IPS-18c (cell line): ENCODE measurements at regions not wholly inside any gene's neighbourhood (a gene's known extent, or its start where the extent isn't known, plus 50 kb on each side); places are given as distances from the start of the nearest gene placed in this dataset.
"Not testable (repeated sequence)": the region's sequence is repeated elsewhere in the genome, so short reads cannot be mapped to it uniquely, and the experiment has no call there.

Experiments used
- H3K4me3 ChIP-seq: 2 replicates; pipeline ENCODE4 v1.7.0; 2013; ENCODE audit warnings: low read depth, mild to moderate bottlenecking, low read length, moderate library complexity; ENCODE audit not compliant: insufficient read depth
- H3K9me3 ChIP-seq: one replicate; pipeline ENCODE4 v1.6.1; 2013; ENCODE audit warnings: mild to moderate bottlenecking, low read length, moderate library complexity; ENCODE audit not compliant: control insufficient read depth, insufficient read depth

- H3K4me3 ChIP-seq, result no peak overlapping the region
Measured at GRCh38 chr12:11446372-11446771, 51.0 kb upstream of the PRB2 start.

GRCh38 chr12:11457996-11458645 lies 62.8 kb upstream of the PRB2 start:
- Histone ChIP-seq H3K4me3 (no peak overlapping the region), H3K9me3 (no peaks in the 10 kb centered on the region)

More at GRCh38 chr12:11446372-11446771, 51.0 kb upstream of the PRB2 start:
- no peaks in the 10 kb centered on the region for H3K9me3 ChIP-seq

DNA sequence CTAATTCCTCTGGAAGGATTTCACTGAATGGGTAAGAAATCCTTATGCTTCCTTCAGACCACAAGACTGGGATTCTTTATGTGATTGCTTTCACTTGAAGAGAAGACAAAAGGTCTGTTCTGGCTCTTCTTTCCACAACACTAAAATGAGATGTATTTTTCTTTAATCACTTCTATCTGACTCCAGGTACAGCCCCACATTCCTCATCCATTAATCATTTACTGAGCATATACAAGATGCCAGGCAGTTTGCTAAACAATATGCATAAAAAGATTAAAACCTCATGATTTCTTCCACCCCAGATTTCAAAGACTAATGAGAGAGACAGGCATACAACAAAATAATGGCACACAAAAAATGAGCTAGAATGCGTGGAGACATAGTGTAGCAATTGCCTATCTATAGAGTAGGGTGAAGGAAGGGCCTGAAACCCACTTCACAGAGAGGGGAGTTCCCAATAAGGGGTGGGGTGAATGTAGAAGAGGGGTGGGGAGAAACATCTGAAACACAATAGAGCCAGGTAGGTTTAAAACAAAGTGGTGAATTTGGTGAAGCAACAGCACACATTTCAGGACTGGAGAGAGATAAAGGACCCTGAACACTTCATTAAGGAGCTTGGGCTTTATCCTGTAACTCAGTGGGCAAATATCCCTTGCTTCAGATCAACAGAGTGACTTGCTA lies 65.1 kb upstream of the PRB2 start:
- Histone ChIP-seq H3K9me3 (no peaks in the 10 kb centered on the region), H3K4me3 (no peak overlapping the region)

GRCh38 chr12:11461433-11461832 lies 66.1 kb upstream of the PRB2 start:
- Histone ChIP-seq H3K9me3 (no peaks in the 10 kb centered on the region), H3K4me3 (no peak overlapping the region)

- Histone ChIP-seq H3K9me3 (no peaks in the 10 kb centered on the region), H3K4me3 (no peak overlapping the region)
Measured at GRCh38 chr12:11477110-11477509, 81.7 kb upstream of the PRB2 start.

DNA sequence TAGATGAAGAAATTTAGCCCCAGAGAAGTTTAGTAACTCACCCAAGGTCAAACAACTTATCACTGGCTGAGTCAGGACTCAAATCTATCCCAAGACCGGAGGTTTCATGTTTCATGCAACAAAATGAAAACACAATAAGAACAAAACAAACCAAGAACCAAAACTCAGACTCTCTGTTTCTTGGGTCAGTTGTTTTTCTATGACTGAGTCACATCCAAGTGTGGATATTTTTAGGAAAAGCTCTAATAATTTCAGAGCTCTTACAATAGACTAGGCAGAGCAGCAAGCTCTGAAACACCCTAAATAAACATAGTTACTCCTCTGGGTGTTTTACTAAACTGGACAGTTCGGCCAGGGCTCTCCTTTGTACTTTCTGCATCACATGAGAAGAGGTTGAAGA lies 87.6 kb upstream of the PRB2 start:
- Histone ChIP-seq H3K9me3 (no peaks in the 10 kb centered on the region), H3K4me3 (no peak overlapping the region)

GRCh38 chr12:11486623-11487444 lies 91.5 kb upstream of the PRB2 start:
- Histone ChIP-seq H3K9me3 (no peaks in the 10 kb centered on the region), H3K4me3 (no peak overlapping the region)

DNA sequence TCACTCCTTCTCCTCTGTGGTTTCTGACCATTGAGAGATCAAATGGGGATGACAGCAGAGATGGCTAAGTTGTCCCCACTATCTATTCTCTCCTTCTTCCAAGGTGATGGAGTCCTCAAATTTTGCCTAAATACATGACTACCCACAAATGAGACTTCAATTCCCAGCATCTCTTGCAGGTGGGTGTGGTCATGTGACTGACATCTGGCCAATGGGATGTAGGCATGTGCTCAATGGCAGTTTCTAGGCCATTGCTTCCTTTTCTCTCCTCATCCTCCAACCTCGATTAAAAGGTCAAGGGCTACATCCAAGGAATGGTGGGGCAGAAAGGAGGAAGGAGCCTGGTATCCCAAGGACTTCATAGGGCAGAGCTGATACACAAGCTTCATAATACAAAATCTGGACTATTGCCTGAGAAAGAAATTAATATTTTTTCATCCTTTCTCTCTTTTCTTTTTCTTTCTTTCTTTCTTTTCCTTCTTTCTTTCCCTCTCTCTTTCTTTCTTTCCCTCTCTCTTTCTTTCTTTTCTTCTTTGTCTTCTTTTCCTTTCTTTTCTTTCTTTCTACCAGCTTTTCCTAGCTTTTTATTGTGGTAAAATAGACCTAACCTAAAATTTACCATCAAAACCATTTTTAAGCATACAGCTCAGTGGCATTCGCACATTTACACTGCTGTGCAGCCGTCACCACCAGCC lies 100.9 kb upstream of the PRB2 start:
- Histone ChIP-seq H3K9me3 (no peaks in the 10 kb centered on the region), H3K4me3 (no peak overlapping the region)

- Histone ChIP-seq H3K9me3 (no peaks in the 10 kb centered on the region), H3K4me3 (no peak overlapping the region)
Measured at GRCh38 chr12:11497438-11497837, 102.1 kb upstream of the PRB2 start.

DNA sequence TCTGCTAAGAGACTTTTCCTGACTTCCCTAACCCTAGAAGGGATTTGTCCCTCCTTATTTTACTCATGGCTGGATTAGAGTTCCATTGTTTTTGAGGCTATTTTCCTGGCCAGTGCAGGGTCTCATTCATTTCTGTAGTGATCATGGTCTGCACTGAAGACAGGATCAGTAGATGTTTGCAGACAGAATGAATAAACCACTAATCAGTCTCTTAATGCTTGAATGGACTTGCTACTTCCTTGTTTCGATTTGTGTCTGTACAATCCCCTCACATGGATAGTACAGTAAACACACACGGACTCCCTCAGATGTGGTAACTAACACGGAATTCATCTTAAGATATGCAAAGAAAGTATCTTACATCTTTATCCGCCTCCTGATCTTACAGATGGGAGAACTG lies 102.6 kb upstream of the PRB2 start:
- Histone ChIP-seq H3K4me3 (no peak overlapping the region), H3K9me3 (no peaks in the 10 kb centered on the region)

- not testable (repeated sequence) for H3K4me3 ChIP-seq, H3K9me3 ChIP-seq
Measured at GRCh38 chr12:11498574-11498973, 103.2 kb upstream of the PRB2 start.

- Histone ChIP-seq H3K9me3 (no peaks in the 10 kb centered on the region), H3K4me3 (peak overlapping the region; percentile 43)
Measured at GRCh38 chr12:11499806-11500187, 104.4 kb upstream of the PRB2 start.

- Histone ChIP-seq H3K9me3 (no peaks in the 10 kb centered on the region), H3K4me3 (peak overlapping the region; percentile 43)
Measured at GRCh38 chr12:11500188-11500860, 105.0 kb upstream of the PRB2 start.

DNA sequence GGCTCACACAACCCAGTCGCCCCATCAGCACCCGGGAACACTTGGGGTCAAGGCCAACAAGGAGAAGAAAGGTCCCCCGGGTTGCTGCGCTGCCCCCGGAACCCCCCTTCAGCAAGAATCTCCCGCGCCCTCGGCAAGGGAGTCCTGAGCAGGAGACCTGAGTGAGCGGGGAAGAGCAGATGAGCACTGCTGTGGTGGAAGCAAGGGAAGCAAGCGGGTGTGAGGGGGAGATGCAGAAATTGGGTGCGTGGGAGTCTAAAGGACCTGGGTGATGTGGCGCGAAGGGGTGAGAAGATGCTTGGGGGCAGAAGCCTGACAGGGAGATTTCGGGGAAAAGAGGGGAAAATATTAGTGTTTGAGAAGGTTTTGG lies 105.5 kb upstream of the PRB2 start:
- H3K4me3 ChIP-seq, result no peak overlapping the region

GRCh38 chr12:11508699-11509098 lies 113.3 kb upstream of the PRB2 start:
- no peaks in the 10 kb centered on the region for H3K9me3 ChIP-seq
- no peak overlapping the region for H3K4me3 ChIP-seq

More for the DNA sequence above, 105.5 kb upstream of the PRB2 start:
- no peaks in the 10 kb centered on the region for H3K9me3 ChIP-seq

DNA sequence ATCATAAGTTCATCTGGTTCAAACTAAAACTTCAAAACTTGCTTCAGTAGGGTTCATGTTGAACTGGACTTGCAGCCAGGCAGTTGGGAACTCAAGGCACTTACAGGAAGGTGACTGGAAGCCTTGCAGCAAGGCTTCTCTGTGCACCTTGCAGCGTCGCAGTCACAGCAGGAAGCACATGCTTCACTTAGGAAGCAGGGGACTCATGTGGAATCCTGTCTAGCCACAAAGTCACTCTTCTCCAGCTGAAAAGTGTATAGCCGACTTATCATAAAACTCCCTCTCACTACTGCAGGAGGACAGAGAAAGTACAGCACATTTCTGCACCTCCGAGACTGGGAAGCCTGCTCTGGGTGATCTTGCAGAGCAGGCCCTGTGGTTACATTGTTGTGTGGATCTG lies 114.0 kb upstream of the PRB2 start:
- H3K9me3 ChIP-seq, result no peaks in the 10 kb centered on the region

DNA sequence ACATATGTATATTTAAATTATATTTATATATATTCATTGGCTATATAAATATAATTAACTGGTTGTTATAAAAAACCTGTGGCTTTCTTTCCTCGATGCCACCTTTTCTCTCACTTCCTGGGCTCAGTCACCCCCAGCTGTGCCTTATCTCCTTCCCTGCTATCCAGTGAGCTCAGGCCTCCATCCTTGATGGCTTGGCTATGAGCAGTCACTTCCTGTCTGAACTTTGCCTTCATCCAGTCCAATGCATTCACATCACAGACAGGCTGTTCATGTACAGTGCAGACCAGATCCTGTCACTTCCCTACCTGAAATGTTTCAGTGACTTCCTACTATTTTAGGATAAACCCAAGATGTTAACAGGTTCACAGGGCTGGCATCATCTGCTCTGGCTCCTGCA lies 115.3 kb upstream of the PRB2 start:
- no peaks in the 10 kb centered on the region for H3K9me3 ChIP-seq
- H3K4me3 ChIP-seq, result no peak overlapping the region

More for the DNA sequence above, 114.0 kb upstream of the PRB2 start:
- H3K4me3 ChIP-seq, result no peak overlapping the region
